ENCODE measurements at regions not wholly inside any gene's neighbourhood (a gene's known extent, or its start where the extent isn't known, plus 50 kb on each side); places are given as distances from the start of the nearest gene placed in this dataset.
"Not testable (repeated sequence)": the region's sequence is repeated elsewhere in the genome, so short reads cannot be mapped to it uniquely, and the experiment has no call there.

DNA sequence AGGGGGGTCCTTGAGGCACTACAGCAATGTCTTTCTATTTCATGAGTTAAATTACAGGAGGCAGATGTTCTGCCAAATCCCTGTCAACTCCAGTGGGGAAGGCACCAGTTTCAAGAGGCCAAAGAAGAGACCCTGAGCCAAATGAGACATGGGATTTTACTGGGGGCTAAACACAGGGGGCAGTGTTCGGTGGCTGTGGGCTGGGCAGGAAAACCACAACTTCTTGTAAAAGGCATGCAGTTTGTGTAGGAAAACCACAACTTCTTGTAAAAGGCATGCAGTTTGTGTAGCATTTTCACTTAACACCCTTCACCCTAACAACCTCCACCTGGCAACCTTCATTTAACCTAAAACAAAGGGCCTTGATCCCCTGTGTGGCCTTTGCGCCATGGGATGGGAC lies 61.0 kb downstream of the POLR2M start:
- DNase-seq: no peak

DNA sequence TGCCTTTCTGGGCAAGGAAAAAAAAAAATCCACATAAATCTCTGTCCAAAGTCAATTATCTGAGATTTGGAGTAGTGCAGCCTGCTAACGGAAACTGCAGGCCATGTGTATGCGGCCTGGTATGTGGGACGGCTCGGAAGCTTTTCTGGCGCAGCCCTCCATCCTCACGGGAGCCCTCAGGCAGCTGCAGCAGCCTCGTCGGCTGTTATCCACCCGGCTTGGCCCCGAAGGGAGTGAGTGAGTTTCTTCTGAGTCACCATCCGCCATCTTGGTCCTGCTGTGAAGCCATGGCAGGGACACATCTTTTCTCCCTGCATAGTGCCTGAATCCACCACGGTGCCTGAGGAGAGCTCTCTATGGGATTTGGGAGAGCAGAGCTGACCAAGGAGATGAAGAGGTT lies 62.8 kb downstream of the POLR2M start:
- DNase-seq: no peak

GRCh38 chr15:57770495-57770894 lies 64.0 kb downstream of the POLR2M start:
- no peak for DNase-seq

DNA sequence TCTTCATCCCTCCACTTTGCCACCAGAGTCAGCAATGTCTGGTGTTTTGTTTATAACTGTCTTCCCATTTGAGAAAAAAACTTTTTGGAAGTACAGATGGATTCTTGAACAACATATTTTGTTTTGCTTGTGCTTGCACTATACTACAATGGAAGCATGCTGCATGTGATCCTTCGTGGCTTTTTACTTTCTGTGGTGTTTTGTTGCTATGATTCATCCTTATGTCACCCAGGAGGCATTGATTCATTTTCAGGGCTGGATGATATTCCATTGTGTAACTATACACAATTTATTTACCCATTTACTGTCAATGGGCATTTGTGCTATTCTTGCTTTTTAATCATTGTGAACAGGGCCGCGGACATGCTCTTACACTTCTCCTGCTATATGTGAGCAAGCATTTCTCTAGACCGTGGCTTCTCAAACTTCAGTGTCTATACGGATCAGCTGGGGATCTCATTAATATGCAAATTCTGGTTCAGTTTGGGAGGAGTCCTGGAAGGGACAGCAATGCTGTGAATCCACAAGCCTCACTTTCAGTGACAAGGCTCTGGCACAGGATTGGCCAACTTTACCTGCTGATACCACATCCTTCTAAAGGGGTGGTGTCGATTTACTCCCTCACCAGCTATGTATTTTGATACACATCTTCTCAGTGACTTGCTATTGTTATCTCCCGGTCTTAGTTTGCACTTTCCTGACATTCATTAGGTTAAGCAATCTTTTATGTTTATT lies 65.9 kb downstream of the POLR2M start:
- DNase-seq: no peak

DNA sequence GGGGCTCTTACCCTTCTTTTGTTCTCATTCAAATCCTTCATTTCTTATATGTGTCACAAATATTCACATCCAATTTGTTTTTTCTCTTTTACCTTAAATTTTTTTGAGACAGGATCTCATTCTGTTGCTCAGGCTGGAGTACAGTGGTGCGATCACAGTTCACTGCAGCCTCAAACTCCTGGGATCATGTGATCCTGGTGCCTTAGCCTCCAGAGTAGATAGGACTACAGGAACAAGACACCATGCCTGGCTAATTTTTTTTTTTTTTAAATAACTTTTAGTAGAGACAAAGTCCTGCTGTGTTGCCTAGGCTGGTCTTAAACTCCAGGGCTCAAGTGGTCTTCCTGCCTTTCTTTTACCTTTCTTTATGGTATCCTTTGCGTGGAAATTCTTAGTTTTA lies 66.5 kb downstream of the POLR2M start:
- no peak for DNase-seq

DNA sequence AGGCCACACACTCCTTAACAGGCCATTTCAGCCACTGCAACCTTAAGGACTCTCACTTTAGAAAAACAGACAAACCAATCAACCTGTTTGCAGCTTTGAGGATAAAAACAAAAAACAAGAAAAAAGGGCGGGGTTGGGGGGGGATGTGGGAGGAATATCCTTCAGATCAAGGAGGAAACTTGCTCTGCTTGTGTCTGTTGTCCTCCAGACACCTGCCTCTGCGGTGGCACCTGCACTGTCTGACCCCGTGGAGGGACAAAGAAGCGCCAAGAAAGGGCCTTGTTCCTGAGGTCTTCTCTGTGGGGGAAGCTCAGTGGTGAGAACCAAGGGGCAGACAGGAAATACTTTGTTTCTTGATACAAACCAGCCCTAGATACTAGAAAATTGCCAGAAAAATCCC lies 70.5 kb downstream of the POLR2M start:
- DNase-seq: no peak

DNA sequence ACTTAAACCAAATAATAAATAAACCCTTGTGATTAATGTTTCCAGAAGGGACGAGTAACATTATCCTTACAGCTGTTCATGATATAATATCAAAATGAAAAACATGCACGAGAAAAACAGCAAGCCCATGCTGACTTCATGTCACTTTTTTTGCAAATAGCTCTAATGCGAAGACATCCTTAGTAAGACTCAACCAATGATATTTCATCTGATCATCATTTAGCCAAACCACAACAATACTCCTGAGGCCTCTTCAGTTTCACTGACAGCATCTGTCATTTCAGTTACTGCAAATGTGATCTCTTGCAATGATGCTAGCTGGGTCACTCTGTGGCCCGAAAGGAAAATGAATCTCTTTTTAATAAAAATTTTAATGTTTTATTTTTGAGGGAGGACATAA lies 74.0 kb downstream of the POLR2M start:
- DNase-seq: no peak

- no peak for DNase-seq
Measured at GRCh38 chr15:57782731-57783130, 76.2 kb downstream of the POLR2M start.

- no peak for DNase-seq
Measured at GRCh38 chr15:57784081-57784511, 77.6 kb downstream of the POLR2M start.

DNA sequence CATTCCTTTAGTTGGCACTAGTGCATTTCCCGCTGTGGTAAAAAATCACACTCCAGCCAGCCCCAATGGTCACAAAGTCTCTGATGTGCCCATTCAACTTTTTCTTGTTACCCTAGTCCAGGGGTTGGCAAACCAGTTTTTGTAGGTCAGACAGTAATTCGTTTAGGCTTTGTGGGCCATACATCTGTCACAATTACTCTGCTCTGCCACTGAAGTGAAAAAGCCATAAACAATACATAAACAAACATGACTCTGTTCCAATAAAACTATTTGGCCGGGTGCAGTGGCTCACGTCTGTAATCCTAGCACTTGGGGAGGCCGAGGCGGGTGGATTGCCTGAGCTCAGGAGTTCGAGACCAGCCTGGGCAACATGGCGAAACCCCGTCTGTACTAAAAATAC lies 78.5 kb downstream of the POLR2M start:
- DNase-seq: no peak

- no peak for DNase-seq
Measured at GRCh38 chr15:57785959-57786358, 79.4 kb downstream of the POLR2M start.

GRCh38 chr15:57789225-57789624 lies 82.7 kb downstream of the POLR2M start:
- no peak for DNase-seq

DNA sequence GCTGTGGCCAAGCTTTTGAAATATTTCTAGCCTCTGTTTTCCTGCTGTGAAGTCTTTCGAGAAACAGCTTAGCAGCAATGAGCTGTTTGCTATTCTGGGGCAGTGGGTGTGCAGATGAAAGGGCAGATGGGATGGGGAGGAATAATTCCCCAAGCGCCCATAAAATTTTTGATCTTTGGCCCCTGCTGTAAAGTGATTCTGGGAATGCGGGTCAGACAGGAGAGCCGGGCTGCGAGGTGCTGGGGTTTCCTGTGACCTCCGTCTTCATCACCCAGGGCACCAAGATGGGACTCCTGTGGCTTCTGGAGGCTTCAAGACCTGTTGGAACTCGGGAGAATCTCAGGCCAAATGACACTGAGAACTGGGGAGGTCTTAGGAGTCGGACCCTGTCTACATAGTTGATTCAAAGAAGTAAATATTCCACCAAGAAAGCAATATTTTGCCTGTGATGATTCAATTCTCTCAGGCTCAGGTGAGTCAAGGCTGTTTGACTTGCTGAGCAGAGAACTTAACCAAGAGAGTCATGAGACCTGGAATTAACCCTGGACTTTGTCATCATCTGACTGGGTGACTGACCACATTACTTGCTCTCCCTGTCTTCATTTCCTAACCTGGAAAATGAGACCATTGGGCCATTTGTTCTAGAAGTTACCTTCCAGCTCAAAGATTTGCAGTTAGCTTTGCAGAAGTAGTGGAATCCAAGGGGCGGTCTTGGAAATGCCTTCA lies 86.4 kb downstream of the POLR2M start:
- no peak for DNase-seq

DNA sequence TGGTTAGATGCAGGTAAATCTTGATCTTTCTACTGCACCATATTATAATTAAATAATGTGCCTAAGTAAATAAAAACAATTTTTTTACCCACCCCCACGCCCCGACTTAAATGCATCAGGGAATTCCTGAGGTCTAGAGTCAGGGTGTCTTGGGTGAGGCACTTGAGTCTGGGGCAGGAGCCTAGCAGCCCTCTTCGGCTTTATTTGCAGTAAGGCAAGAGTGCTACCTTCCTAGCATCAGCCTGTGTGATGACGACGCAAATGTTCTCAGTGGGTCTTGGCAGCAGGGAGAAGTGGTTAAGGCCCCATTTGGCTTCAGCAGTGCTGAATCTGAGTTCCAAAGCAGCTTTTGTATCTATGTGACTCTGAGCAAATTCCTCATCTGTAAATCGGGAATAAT lies 88.7 kb downstream of the POLR2M start:
- DNase-seq: no peak

DNA sequence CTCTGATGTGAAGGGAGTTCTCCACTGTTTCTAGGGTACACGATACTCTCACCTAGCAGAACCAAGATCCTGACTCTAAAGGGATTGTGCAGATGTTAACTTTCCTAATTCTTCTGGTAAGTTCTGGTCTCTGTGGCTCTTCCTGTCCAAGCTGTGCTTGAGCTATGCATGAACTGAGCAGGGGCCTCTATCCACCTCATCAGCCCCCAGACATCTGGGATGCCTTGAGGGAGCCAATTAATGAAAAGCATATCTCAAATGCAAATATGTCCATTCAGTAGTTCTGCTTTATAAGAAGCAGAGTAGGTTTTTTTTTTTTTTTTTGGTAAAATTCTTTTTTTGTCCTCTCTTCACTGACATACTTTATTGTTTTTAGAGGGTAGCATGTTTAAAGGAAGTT lies 89.6 kb downstream of the POLR2M start:
- DNase-seq: no peak

DNA sequence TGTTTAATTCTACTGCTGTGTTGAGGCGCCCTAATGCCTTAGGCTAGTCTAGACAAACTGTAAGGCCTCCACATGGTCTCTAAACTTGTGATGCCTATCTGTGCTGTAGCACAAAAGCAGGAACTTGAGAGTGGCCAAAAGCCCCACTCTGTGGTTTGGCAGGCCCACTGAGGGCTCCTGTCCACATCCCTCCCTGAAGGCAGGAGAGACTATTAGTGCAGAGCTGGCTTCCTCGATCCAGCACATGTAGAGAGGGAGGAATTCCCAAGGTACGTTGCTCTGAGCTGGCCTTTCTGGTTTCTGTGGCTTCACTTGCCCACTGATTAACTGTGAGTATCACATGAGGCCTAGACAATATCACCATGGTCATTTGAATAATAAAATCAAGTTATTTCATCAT lies 90.6 kb downstream of the POLR2M start:
- DNase-seq: no peak

- no peak for DNase-seq
Measured at GRCh38 chr15:57797568-57798267, 91.2 kb downstream of the POLR2M start.

- DNase-seq: no peak
Measured at GRCh38 chr15:57806003-57806402, 99.5 kb downstream of the POLR2M start.

DNA sequence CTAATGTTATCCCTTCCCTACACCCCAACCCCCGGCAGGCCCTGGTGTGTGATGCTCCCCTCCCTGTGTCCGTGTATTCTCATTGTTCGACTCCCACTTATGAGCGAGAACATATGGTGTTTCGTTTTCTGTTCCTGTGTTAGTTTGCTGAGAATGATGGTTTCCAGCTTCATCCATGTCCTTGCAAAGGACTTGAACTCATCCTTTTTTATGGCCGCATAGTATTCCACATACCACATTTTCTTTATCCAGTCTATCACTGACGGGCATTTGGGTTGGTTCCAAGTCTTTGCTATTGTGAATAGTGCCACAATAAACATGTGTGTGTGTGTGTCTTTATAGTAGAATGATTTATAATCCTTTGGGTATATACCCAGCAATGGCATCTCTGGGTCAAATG lies 102.8 kb downstream of the POLR2M start:
- not testable (repeated sequence) for DNase-seq

- no peak for DNase-seq
Measured at GRCh38 chr15:57816599-57816998, 110.1 kb downstream of the POLR2M start.

GRCh38 chr15:57819646-57820045 lies 113.1 kb downstream of the POLR2M start:
- DNase-seq: no peak

- no peak for DNase-seq
Measured at GRCh38 chr15:57820119-57820518, 113.6 kb downstream of the POLR2M start.

DNA sequence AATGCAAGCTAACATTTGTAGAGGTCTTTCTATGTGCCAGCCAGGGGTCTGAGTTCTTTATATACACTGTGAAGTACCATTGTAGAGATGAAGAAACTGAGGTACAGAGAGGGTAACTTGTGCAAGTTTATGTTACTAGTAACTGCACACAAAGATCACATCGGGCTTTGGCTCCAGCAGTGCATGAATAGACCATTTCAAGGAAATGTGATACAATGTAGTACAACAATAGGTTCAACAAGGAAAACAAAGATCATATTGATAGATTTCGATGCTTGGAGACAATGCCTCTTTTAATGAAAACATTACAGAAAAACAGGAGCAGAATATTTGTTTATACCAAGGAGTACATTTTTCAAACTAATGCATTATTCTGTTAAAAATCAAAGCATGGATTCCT lies 115.3 kb downstream of the POLR2M start:
- no peak for DNase-seq

GRCh38 chr15:57823325-57823882 lies 116.9 kb downstream of the POLR2M start:
- no peak for DNase-seq

Data from activated effector memory CD4-positive, alpha-beta T cell treated with Interleukin-2 at 50 U/mL for 16 hours (primary cell).